Activated naive CD4-positive, alpha-beta T cell treated with anti-CD3 and anti-CD28 coated beads for 36 hours (primary cell): ENCODE measurements at regions not wholly inside any gene's neighbourhood (a gene's known extent, or its start where the extent isn't known, plus 50 kb on each side); places are given as distances from the start of the nearest gene placed in this dataset.

Source experiments
- CTCF ChIA-PET: fragments of 350-600 bp; sonication (Branson Sonifier 250); formaldehyde crosslinking; loops from one replicate; lab custom pipeline; 2021; ENCODE audit warnings: antibody characterized with exemption; lab: Charles Lee
- DNase-seq: peaks from one replicate; pipeline ENCODE4 v3.0.0-alpha.2; 2020
- H3K27ac Mint-ChIP-seq: one replicate; pipeline ENCODE4 v1.8.0; 2021; ENCODE audit warnings: mild to moderate bottlenecking, mixed read lengths
- H3K27me3 Mint-ChIP-seq: one replicate; pipeline ENCODE4 v1.8.0; 2021; ENCODE audit warnings: low read depth, mixed read lengths
- H3K36me3 Mint-ChIP-seq: one replicate; pipeline ENCODE4 v1.8.0; 2021; ENCODE audit warnings: low read depth, mixed read lengths
- H3K4me1 Mint-ChIP-seq: one replicate; pipeline ENCODE4 v1.8.0; 2021; ENCODE audit warnings: low read depth, mixed read lengths
- H3K4me3 Mint-ChIP-seq: one replicate; pipeline ENCODE4 v1.8.0; 2021; ENCODE audit warnings: mild to moderate bottlenecking, moderate library complexity, mixed read lengths
- H3K9me3 Mint-ChIP-seq: one replicate; pipeline ENCODE4 v1.8.0; 2021; ENCODE audit warnings: mixed read lengths
- intact Hi-C: fragments of 100-400 bp; cut with micrococcal nuclease; formaldehyde crosslinking; loops from one replicate; pipeline ENCODE4 v1.15.1; 2023

DNA sequence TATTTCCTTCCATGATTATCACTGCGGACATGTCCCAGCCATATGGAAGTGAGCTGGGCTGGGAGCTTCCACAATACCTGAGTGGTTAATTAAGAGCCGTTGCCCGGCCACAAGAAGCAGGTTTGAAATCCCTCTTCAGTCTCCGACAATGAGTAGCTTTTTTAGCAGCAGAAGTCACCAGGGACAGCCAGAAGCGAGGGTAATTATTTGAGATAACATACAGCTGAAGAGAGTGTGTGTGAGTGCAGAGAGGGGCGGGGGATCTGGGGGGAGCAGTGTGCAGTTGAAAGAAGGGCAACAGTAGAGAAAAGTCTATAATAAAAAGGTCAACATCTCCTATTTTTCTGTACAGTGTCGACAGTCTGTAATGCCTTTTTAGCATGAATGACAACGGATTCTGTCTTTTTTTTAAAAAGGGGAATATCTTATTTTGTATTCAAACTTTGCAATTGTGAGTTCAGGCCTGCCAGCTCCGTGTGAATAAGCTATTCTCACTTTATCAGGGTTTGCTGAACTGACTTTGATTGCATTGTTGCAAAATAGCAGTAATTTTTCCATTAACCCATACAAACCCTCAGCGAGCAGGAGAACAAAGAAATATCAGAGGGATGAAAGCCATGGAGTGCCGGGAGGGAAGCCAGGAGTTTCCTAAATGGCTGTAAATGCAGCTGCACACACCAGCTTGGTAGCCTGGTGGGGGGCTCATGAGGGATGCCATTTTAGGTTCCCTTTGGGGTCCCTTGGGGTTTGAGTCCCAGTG lies 220.3 kb upstream of the IRX3 start:
- no peak for DNase-seq
- intact Hi-C loops, result no loop called here
- CTCF ChIA-PET, result no interaction called here
- no peaks in the 10 kb centered on the region for H3K36me3 Mint-ChIP-seq
- H3K4me1 Mint-ChIP-seq, result no peaks in the 10 kb centered on the region
- no peak overlapping the region for H3K4me3 Mint-ChIP-seq
- H3K27me3 Mint-ChIP-seq, result peaks cover 22% of the 10 kb centered on the region
- no peak overlapping the region for H3K27ac Mint-ChIP-seq
- no peaks in the 10 kb centered on the region for H3K9me3 Mint-ChIP-seq

DNA sequence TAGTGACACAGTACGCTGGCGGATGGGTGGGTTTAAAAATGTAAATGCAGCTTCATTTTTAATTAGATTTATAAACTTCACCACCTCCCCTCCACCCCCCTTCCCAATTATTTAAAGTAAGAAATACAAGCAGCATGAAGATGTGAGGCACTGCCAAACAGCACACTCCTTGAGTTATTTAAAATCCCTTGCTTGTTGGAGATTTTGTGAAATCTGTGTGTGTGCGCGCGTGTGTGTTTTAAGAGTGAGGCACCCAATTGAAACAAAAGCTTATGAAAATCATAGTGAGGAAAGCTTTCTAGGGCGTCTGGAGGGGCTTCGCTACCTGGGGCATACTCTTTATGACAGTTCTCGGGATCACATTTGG lies 219.6 kb upstream of the IRX3 start:
- no peak for DNase-seq
- H3K36me3 Mint-ChIP-seq, result no peaks in the 10 kb centered on the region
- no peaks in the 10 kb centered on the region for H3K4me1 Mint-ChIP-seq
- no peak overlapping the region for H3K4me3 Mint-ChIP-seq
- H3K27ac Mint-ChIP-seq, result no peak overlapping the region
- no peaks in the 10 kb centered on the region for H3K9me3 Mint-ChIP-seq
- intact Hi-C loops, result no loop called here
- CTCF ChIA-PET, result interaction anchor here (1.2 kb wide), 1 partner anchor 89 kb away, joined by 6 read pairs; no protein-coding TSS in a partner anchor
- peaks cover 20% of the 10 kb centered on the region for H3K27me3 Mint-ChIP-seq

DNA sequence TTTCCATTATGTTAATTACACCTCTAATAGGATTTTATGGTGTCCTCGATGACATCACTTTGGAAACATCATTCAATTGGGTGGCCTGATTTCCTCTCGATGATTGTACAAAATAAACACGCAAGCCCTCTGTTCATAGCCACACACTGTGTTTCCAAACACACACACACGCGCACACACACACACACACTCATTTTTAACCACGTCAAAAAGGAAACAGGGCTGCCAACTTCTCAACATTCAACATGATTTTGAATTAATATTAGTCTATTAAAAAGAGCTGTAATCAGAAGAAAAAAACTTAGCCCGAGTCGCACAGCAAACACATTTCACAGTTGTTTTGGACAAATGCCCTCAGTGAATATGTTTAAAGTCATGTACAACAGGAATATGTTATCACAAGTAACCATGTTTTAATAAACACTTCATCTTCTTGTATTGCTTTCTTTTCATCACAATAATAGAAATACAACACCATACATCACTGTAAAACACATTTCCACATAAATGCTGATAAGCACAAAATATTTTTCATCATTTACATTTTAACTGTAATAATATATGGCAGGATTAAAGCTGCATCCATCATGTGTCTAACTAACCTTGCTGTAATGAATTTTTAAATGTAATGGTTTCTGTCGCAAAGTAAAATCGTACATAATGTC lies 219.1 kb upstream of the IRX3 start:
- Mint-ChIP-seq H3K27me3 (peaks cover 20% of the 10 kb centered on the region), H3K27ac (no peak overlapping the region), H3K9me3 (no peaks in the 10 kb centered on the region), H3K4me1 (no peaks in the 10 kb centered on the region), H3K36me3 (no peaks in the 10 kb centered on the region), H3K4me3 (no peak overlapping the region)
- DNase-seq, result no peak
- CTCF ChIA-PET, result interaction anchor here (1.2 kb wide), 1 partner anchor 90 kb away, joined by 6 read pairs; no protein-coding TSS in a partner anchor
- intact Hi-C loops, result no loop called here

DNA sequence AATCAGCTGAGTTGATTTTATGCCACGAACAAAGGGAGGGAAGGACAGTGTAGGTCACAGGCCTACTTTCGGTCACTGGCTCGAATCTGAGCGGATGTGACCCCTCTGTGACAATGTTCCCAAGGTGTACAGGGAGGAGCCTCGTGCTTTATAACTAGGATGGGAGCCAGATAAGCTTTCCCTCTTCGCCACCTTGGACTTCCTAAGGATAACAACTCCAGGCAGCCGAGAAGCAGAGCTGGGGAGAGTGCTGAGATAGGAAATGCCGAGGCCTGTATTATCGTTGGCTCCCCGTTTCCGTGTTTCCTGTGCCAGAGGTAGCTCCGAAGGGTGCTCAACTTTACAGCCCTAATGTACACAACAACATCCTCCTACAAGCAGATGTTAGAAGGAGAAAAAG lies 217.8 kb upstream of the IRX3 start:
- DNase-seq, result no peak
- no peaks in the 10 kb centered on the region for H3K4me1 Mint-ChIP-seq
- H3K36me3 Mint-ChIP-seq, result no peaks in the 10 kb centered on the region
- H3K27me3 Mint-ChIP-seq, result peaks cover 18% of the 10 kb centered on the region
- no peak overlapping the region for H3K4me3 Mint-ChIP-seq
- H3K27ac Mint-ChIP-seq, result no peak overlapping the region
- H3K9me3 Mint-ChIP-seq, result no peaks in the 10 kb centered on the region
- CTCF ChIA-PET, result no interaction called here
- intact Hi-C loops, result no loop called here

DNA sequence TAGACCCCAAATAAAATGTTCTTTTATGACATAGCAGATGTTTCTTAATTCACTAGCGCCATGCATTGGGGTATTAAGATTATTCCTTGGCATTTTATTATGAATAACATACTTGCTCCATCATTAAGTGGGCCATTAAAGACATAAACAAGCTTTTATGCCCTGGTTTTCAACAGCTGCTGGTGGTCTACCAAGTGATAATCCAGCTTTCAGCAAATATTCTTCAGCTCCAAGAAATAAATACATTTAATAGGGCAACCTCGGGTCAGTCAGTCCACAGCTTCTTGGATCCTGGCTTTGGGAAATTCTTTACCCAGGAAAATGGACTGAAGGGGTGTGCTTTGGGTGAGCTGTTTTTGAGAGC lies 217.3 kb upstream of the IRX3 start:
- Mint-ChIP-seq H3K36me3 (no peaks in the 10 kb centered on the region), H3K9me3 (no peaks in the 10 kb centered on the region), H3K27ac (no peak overlapping the region), H3K27me3 (peaks cover 18% of the 10 kb centered on the region), H3K4me3 (no peak overlapping the region), H3K4me1 (no peaks in the 10 kb centered on the region)
- CTCF ChIA-PET, result interaction anchor here (0.7 kb wide), 1 partner anchor 24 kb away, joined by 3 read pairs; no protein-coding TSS in a partner anchor
- no peak for DNase-seq
- intact Hi-C loops, result no loop called here

DNA sequence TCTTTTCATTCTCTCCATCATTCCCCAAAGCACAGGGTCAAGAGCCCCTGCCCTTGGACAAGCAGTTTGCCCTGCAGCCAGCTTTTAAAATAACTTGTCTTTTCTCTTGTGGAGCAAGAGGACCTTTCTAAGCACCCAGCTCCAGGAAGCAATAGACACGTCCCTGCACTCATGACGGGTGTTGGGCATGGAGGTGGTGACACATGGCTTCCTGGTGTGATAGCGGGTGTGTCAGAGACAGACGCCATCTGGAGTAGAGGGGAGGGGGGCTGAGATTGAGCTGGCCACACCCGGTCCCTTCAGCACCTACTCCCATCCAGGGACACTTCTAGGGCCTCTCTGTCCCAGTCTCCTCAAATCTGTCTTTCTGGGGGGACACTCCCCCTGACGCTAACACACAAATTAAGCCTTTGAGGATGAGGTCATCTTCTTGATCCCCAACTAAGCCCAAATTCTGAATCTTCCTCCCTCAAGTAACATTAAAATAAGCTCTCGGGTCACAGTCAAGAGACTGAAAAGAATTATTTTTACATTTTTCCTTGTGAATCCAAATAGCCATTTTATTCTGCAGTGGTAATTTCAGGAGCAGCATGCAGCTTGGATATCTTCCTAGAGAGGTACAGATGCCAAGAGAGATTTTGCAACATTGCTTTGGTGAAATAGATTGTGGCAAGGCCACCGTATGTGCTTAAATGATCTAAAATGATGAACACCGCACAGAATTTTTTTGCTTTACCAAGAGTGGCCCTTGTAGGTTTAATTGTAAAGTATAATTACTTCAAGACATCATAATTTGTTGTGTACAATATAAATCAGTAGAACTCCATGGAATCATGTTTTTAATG lies 216.6 kb upstream of the IRX3 start:
- peaks cover 18% of the 10 kb centered on the region for H3K27me3 Mint-ChIP-seq
- DNase-seq, result no peak
- H3K4me3 Mint-ChIP-seq, result no peak overlapping the region
- CTCF ChIA-PET, result interaction anchor here (0.7 kb wide), 1 partner anchor 25 kb away, joined by 3 read pairs; no protein-coding TSS in a partner anchor
- no peaks in the 10 kb centered on the region for H3K4me1 Mint-ChIP-seq
- H3K27ac Mint-ChIP-seq, result no peak overlapping the region
- H3K36me3 Mint-ChIP-seq, result no peaks in the 10 kb centered on the region
- peaks cover 1% of the 10 kb centered on the region for H3K9me3 Mint-ChIP-seq
- intact Hi-C loops, result no loop called here

DNA sequence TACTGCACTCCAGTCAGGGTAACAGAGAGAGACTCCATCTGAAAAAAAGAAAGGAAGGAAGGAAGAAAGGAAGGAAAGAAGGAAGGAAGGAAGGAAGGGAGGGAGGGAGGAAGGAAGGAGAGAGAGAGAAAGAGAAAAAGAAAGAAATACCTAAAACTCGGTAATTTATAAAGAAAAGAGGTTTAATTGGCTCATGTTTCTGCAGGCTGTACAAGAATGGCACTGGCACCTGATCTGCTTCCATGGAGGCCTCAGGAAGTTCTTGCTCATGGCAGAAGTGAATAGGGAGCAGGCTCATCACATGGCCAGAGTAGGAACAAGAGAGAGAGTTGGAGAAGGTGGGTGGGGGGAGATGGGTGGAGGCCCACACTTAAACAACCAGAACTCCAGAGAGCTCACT lies 215.2 kb upstream of the IRX3 start:
- CTCF ChIA-PET, result no interaction called here
- intact Hi-C loops, result no loop called here
- Mint-ChIP-seq H3K4me3 (no peak overlapping the region), H3K27me3 (peaks cover 18% of the 10 kb centered on the region), H3K9me3 (peaks cover 8% of the 10 kb centered on the region), H3K27ac (no peak overlapping the region), H3K36me3 (no peaks in the 10 kb centered on the region), H3K4me1 (no peaks in the 10 kb centered on the region)
- DNase-seq, result no peak

DNA sequence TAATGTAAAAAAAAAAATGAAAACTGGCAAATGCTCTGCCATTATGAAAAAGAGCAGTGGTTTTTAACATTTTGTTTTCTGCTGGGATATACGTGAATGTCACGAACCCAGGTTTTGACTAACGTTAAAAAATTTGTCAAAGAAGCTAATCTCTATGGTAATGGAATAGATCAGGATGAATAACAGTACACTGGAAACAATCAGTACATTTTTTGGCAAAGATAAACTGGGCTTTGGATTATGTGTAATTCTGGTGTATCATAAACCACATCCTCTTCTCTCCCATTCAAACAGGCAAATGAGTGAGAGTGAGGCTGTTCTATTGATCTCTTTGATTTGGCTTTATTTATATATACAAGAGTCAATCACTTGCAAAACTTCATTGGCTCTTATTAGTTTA lies 207.0 kb upstream of the IRX3 start:
- H3K27me3 Mint-ChIP-seq, result peaks cover 5% of the 10 kb centered on the region
- H3K36me3 Mint-ChIP-seq, result no peaks in the 10 kb centered on the region
- intact Hi-C loops, result no loop called here
- peaks cover 8% of the 10 kb centered on the region for H3K9me3 Mint-ChIP-seq
- no peak overlapping the region for H3K27ac Mint-ChIP-seq
- DNase-seq, result no peak
- no peaks in the 10 kb centered on the region for H3K4me1 Mint-ChIP-seq
- CTCF ChIA-PET, result interaction anchor here (1.2 kb wide), 1 partner anchor 40 kb away, joined by 3 read pairs; no protein-coding TSS in a partner anchor
- H3K4me3 Mint-ChIP-seq, result no peak overlapping the region

DNA sequence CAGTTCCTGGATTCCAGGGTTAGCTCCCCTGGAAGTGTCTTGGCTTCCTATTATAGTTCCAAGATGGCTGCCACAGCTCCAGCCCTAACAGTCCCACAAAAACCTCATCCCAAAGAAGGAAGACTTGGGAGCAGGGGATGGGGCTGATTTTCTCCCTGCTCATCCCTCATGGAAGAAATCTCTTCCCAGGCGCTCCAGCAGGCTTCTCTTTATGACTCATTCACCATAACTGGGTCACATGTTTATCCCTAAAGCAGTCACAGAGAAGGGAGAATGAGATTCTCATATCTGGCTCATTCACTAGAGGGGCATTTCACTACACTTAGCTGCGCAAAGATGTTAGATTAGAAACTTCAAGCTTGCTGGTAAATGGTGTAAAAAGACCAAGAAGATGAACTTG lies 206.5 kb upstream of the IRX3 start:
- Mint-ChIP-seq H3K4me1 (no peaks in the 10 kb centered on the region), H3K27me3 (peaks cover 7% of the 10 kb centered on the region), H3K36me3 (no peaks in the 10 kb centered on the region), H3K4me3 (no peak overlapping the region), H3K9me3 (peaks cover 5% of the 10 kb centered on the region), H3K27ac (no peak overlapping the region)
- intact Hi-C loops, result no loop called here
- no peak for DNase-seq
- CTCF ChIA-PET, result interaction anchor here (1.2 kb wide), 1 partner anchor 40 kb away, joined by 3 read pairs; no protein-coding TSS in a partner anchor

DNA sequence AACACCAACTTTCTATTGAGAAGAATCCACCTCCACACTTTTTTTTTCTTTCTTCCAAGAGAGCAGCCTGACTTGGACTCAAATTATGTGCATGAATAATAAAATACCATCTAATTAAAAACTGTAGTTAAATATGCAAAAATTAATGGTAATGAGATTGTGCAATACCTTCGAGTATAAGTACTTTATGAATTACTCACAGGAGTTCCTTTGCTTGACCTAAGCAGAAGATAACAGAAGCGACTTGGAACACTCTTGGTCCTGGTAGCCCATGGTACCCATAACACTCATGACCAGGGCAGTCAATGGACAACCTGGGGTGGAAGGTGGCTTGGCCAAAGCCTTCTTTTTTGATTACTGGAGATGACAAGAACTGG lies 203.5 kb upstream of the IRX3 start:
- no peaks in the 10 kb centered on the region for H3K36me3 Mint-ChIP-seq
- H3K9me3 Mint-ChIP-seq, result no peaks in the 10 kb centered on the region
- H3K4me3 Mint-ChIP-seq, result no peak overlapping the region
- CTCF ChIA-PET, result no interaction called here
- no peak for DNase-seq
- H3K27me3 Mint-ChIP-seq, result peaks cover 2% of the 10 kb centered on the region
- no peaks in the 10 kb centered on the region for H3K4me1 Mint-ChIP-seq
- no peak overlapping the region for H3K27ac Mint-ChIP-seq
- intact Hi-C loops, result no loop called here

DNA sequence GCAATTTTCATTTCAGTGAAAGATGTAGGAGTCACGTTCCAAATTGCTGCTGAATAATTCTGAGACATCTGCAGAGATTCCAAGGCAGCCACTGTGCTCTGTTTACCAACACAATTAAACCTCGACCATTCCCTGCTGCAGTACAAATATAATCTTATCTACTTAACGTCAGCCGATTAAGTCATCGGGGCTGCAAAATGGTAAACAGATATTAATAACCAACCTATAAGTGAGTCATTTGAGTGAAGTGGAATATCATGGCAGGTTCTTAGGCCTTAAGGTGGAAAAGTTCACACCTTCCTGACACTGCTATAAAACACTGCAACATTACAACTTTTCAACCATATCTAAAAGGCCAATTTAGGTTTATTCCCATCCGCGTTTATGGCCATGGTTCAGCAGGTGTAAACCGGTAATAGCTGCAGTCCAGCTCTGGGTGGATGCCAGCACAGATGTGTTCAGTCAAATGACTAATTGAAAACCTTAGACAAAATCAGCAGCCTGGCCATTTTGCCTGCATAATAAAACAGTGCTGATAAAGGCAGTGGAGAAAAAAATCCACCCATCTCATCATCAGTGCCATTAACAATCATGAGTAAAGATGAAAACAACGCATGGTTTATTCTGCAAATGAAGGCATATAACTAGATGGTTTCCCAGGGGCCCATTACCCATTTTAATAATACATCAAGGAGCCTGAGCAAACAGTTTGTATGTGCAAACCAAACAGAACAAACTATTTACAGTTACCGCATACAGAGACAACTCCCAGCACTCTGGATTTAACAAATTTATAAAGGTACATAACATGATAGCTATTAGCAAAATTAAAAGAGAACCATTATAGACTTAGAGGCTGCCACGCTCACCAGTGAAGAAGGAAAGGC lies 202.9 kb upstream of the IRX3 start:
- no peaks in the 10 kb centered on the region for H3K4me1 Mint-ChIP-seq
- no peak for DNase-seq
- H3K27me3 Mint-ChIP-seq, result peaks cover 2% of the 10 kb centered on the region
- no peaks in the 10 kb centered on the region for H3K9me3 Mint-ChIP-seq
- intact Hi-C loops, result no loop called here
- CTCF ChIA-PET, result no interaction called here
- no peak overlapping the region for H3K27ac Mint-ChIP-seq
- H3K4me3 Mint-ChIP-seq, result no peak overlapping the region
- H3K36me3 Mint-ChIP-seq, result no peaks in the 10 kb centered on the region

DNA sequence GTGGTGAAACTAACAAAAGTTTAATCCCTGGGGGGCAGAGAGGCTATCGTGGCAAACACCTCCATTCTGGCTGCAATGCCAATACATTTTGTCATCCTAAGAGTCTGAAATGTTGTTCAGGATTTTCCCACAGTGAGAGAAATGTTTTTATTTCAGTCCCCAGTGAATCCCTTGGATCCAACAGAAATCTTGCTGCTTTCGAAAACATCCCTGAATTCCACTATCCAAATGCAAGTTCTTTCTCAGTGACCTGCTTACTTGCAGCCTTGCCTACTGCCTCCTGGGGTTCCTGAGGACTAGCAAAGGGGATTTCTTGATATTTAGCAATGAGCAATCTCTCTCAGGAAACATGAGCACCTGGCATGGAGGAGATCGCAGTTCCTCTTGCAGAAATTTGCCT lies 202.1 kb upstream of the IRX3 start:
- intact Hi-C loops, result no loop called here
- no peak for DNase-seq
- no peaks in the 10 kb centered on the region for H3K4me1 Mint-ChIP-seq
- CTCF ChIA-PET, result no interaction called here
- no peaks in the 10 kb centered on the region for H3K9me3 Mint-ChIP-seq
- H3K4me3 Mint-ChIP-seq, result no peak overlapping the region
- no peaks in the 10 kb centered on the region for H3K36me3 Mint-ChIP-seq
- H3K27ac Mint-ChIP-seq, result no peak overlapping the region
- H3K27me3 Mint-ChIP-seq, result peaks cover 2% of the 10 kb centered on the region
